ENCODE measurements at regions not wholly inside any gene's neighbourhood (a gene's known extent, or its start where the extent isn't known, plus 50 kb on each side); places are given as distances from the start of the nearest gene placed in this dataset.

DNA sequence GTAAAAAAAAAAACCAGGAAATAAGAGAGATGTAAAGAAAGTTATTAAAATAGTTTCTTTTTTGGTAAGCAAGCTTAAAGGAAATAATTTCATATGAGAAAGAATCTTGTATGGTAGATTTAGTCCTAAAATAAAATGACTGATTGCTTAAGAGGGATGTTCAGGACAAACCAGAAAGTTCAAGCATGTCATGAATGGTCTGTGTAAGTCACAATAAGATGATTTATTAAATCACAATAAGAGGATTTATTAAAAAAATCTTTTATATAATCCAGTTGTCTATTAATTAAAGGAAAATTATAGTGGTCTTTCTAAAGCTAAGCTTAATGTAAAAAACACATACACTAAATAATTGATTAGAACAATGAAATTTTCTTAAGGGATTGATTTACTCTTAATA lies 91.8 kb upstream of the OR13F1 start:
- H3K9ac ChIP-seq (ENCODE audit: low read length) = no peak overlapping the region
- H3K27me3 ChIP-seq (ENCODE audit: insufficient read depth, low read length) = no peaks in the 10 kb centered on the region
- ChIA-PET POLR2A (no interaction called here), RAD21 (ENCODE audit: low non-redundant PET in 1 of 2, low total read pairs in 2 of 2, uncharacterized antibody in 2 of 2, unreplicated experiment in 2 of 2) (no interaction called here), CTCF (no interaction called here)
- intact Hi-C loops (cut with micrococcal nuclease) = no loop called here
- no peaks in the 10 kb centered on the region for H3K79me2 ChIP-seq (ENCODE audit: insufficient read depth, low read length)
- peaks cover 0 to 6% of the 10 kb centered on the region in 2 experiments; a peak in 1 of 4 replicates for H3K9me3 ChIP-seq (ENCODE audit: control insufficient read depth in 1 of 2, insufficient read depth in 1 of 2, low read depth in 1 of 2, low read length in 2 of 2)
- DNase-seq (ENCODE audit: low read depth, low spot score) (peak; percentile 1), ATAC-seq (no peak)
- H3K36me3 ChIP-seq (ENCODE audit: control insufficient read depth in 1 of 2, insufficient read depth in 2 of 2, low read length in 2 of 2) = no peaks in the 10 kb centered on the region
- no peaks in the 10 kb centered on the region for H3K4me1 ChIP-seq (ENCODE audit: control insufficient read depth in 1 of 2, insufficient read depth in 2 of 2, low read length in 2 of 2)
- no peaks in the 10 kb centered on the region for H4K20me1 ChIP-seq (ENCODE audit: insufficient read depth)
- no peaks in the 10 kb centered on the region for H3K9me2 ChIP-seq (ENCODE audit: insufficient read depth)
- TF ChIP-seq, protein P1, sequence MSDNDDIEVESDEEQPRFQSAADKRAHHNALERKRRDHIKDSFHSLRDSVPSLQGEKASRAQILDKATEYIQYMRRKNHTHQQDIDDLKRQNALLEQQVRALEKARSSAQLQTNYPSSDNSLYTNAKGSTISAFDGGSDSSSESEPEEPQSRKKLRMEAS (IDR thresholded peaks at IDR 0.05) = no peak
- TF ChIP-seq CEBPB (IDR thresholded peaks at IDR 0.05; ENCODE audit: low read depth) = no peak
- TF ChIP-seq, protein P2, sequence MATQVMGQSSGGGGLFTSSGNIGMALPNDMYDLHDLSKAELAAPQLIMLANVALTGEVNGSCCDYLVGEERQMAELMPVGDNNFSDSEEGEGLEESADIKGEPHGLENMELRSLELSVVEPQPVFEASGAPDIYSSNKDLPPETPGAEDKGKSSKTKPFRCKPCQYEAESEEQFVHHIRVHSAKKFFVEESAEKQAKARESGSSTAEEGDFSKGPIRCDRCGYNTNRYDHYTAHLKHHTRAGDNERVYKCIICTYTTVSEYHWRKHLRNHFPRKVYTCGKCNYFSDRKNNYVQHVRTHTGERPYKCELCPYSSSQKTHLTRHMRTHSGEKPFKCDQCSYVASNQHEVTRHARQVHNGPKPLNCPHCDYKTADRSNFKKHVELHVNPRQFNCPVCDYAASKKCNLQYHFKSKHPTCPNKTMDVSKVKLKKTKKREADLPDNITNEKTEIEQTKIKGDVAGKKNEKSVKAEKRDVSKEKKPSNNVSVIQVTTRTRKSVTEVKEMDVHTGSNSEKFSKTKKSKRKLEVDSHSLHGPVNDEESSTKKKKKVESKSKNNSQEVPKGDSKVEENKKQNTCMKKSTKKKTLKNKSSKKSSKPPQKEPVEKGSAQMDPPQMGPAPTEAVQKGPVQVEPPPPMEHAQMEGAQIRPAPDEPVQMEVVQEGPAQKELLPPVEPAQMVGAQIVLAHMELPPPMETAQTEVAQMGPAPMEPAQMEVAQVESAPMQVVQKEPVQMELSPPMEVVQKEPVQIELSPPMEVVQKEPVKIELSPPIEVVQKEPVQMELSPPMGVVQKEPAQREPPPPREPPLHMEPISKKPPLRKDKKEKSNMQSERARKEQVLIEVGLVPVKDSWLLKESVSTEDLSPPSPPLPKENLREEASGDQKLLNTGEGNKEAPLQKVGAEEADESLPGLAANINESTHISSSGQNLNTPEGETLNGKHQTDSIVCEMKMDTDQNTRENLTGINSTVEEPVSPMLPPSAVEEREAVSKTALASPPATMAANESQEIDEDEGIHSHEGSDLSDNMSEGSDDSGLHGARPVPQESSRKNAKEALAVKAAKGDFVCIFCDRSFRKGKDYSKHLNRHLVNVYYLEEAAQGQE (IDR thresholded peaks at IDR 0.05; ENCODE audit: low read depth) = no peak
- TF ChIP-seq POLR2A (IDR thresholded peaks at IDR 0.05; ENCODE audit: borderline replicate concordance, extremely low read depth, insufficient read depth, insufficient read length) = no peak
- TF ChIP-seq JUND (IDR thresholded peaks at IDR 0.05) = no peak
- no peak for TF ChIP-seq EGR1 (IDR thresholded peaks at IDR 0.05; ENCODE audit: low read depth)
- no peak for TF ChIP-seq ELF1 (IDR thresholded peaks at IDR 0.05; ENCODE audit: borderline replicate concordance, low read depth)
- H3K4me2 ChIP-seq (ENCODE audit: low read length) = no peak overlapping the region
- H2AFZ ChIP-seq (ENCODE audit: low read depth, low read length, poor library complexity, severe bottlenecking) = no peak overlapping the region
- H3K27ac ChIP-seq (ENCODE audit: low read depth, low read length) = no peak overlapping the region
- BruUV-seq (replicated peaks) = no TSS peak
- H3K4me3 ChIP-seq (replicated peaks in 1 of 2; ENCODE audit: low read depth in 1 of 2, low read length in 2 of 2) = no peak overlapping the region

DNA sequence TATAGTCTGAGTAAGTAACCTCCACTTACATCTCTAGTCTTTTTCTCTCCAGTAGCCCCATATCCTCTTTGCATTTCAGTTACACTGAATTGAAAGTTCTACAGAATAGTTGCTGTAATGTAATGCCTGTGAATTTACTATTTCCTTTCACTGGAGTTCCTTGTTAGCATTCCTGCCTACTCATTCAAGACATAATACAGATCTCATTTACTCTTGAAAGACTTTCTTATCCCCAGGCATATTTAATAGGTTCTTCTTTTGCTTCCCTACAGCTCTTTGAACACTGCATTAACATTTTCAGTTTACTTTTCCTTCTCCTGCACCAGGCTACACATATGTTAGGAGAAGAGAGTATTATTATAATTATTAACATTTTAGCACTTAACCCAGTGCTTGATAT lies 87.6 kb upstream of the OR13F1 start:
- BruUV-seq (replicated peaks) = no TSS peak
- DNase-seq (ENCODE audit: low read depth, low spot score) (no peak), ATAC-seq (no peak)
- Histone ChIP-seq H3K79me2 (ENCODE audit: insufficient read depth, low read length) (no peaks in the 10 kb centered on the region), H3K9ac (ENCODE audit: low read length) (no peak overlapping the region), H3K36me3 (ENCODE audit: control insufficient read depth in 1 of 2, insufficient read depth in 2 of 2, low read length in 2 of 2) (no peaks in the 10 kb centered on the region), H3K9me2 (ENCODE audit: insufficient read depth) (no peaks in the 10 kb centered on the region), H3K4me2 (ENCODE audit: low read length) (no peak overlapping the region), H4K20me1 (ENCODE audit: insufficient read depth) (no peaks in the 10 kb centered on the region), H3K27me3 (ENCODE audit: insufficient read depth, low read length) (no peaks in the 10 kb centered on the region), H3K4me3 (replicated peaks in 1 of 2; ENCODE audit: low read depth in 1 of 2, low read length in 2 of 2) (no peak overlapping the region), H2AFZ (ENCODE audit: low read depth, low read length, poor library complexity, severe bottlenecking) (no peak overlapping the region), H3K27ac (ENCODE audit: low read depth, low read length) (no peak overlapping the region), H3K4me1 (ENCODE audit: control insufficient read depth in 1 of 2, insufficient read depth in 2 of 2, low read length in 2 of 2) (no peaks in the 10 kb centered on the region), H3K9me3 (ENCODE audit: control insufficient read depth in 1 of 2, insufficient read depth in 1 of 2, low read depth in 1 of 2, low read length in 2 of 2) (peaks cover 0 to 6% of the 10 kb centered on the region in 2 experiments; a peak in 1 of 4 replicates)
- POLR2A ChIA-PET = no interaction called here
- RAD21 ChIA-PET (ENCODE audit: low non-redundant PET in 1 of 2, low total read pairs in 2 of 2, uncharacterized antibody in 2 of 2, unreplicated experiment in 2 of 2) = interaction anchor here in 1 of 2 experiments (0.6 kb wide), 1 partner anchor 218 kb away, joined by 4 read pairs; no protein-coding TSS in a partner anchor
- CTCF ChIA-PET = no interaction called here
- intact Hi-C loops (cut with micrococcal nuclease) = no loop called here
- TF ChIP-seq, protein P1 (IDR thresholded peaks at IDR 0.05) = no peak
- TF ChIP-seq, protein P3, sequence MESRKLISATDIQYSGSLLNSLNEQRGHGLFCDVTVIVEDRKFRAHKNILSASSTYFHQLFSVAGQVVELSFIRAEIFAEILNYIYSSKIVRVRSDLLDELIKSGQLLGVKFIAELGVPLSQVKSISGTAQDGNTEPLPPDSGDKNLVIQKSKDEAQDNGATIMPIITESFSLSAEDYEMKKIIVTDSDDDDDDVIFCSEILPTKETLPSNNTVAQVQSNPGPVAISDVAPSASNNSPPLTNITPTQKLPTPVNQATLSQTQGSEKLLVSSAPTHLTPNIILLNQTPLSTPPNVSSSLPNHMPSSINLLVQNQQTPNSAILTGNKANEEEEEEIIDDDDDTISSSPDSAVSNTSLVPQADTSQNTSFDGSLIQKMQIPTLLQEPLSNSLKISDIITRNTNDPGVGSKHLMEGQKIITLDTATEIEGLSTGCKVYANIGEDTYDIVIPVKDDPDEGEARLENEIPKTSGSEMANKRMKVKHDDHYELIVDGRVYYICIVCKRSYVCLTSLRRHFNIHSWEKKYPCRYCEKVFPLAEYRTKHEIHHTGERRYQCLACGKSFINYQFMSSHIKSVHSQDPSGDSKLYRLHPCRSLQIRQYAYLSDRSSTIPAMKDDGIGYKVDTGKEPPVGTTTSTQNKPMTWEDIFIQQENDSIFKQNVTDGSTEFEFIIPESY (IDR thresholded peaks at IDR 0.05; ENCODE audit: extremely low read depth, insufficient replicate concordance, low read length) = no peak
- TF ChIP-seq EZH2 (IDR thresholded peaks at IDR 0.05) (no peak), SP1 (IDR thresholded peaks at IDR 0.05; ENCODE audit: low read depth) (no peak), SRF (IDR thresholded peaks at IDR 0.05; ENCODE audit: low read depth) (no peak), ELF1 (IDR thresholded peaks at IDR 0.05; ENCODE audit: borderline replicate concordance, low read depth) (no peak), CBX3 (IDR thresholded peaks at IDR 0.05; ENCODE audit: low read depth) (no peak), RAD21 (IDR thresholded peaks at IDR 0.05; ENCODE audit: low read depth) (no peak), FOSL1 (IDR thresholded peaks at IDR 0.05; ENCODE audit: low read depth) (no peak)
- TF ChIP-seq, protein P4, sequence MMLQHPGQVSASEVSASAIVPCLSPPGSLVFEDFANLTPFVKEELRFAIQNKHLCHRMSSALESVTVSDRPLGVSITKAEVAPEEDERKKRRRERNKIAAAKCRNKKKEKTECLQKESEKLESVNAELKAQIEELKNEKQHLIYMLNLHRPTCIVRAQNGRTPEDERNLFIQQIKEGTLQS (IDR thresholded peaks at IDR 0.05) = no peak

Data from HCT116 (cell line).